GM12892 (cell line): ENCODE measurements at regions not wholly inside any gene's neighbourhood (a gene's known extent, or its start where the extent isn't known, plus 50 kb on each side); places are given as distances from the start of the nearest gene placed in this dataset.

Experiments used
- POLR2A ChIP-seq: IDR thresholded peaks from 2 replicates; pipeline ENCODE4 v1.6.1; 2011; ENCODE audit warnings: low read depth, low read length, control low read depth
- POLR2AphosphoS5 ChIP-seq: IDR thresholded peaks from 2 replicates; pipeline ENCODE4 v1.6.1; 2011; ENCODE audit warnings: low read depth, low read length, control low read depth

- TF ChIP-seq POLR2A: no peak
- TF ChIP-seq POLR2AphosphoS5: no peak
Observed at GRCh38 chr2:200109421-200109820, 154.0 kb downstream of the MAIP1 start.
